GM23338 (cell line): ENCODE measurements at regions not wholly inside any gene's neighbourhood (a gene's known extent, or its start where the extent isn't known, plus 50 kb on each side); places are given as distances from the start of the nearest gene placed in this dataset.

ENCODE experiments used
- TF ChIP-seq, protein P1 (sequence below), 2 experiments: fragments of 200-600 bp in 1 of 2; sonication (generic) in 1 of 2; conservative IDR thresholded peaks; 2 replicates each; pipeline versions ENCODE4 v1.5.1 to v1.6.1; 2016 to 2017; ENCODE audit warnings: antibody characterized with exemption in 2 of 2, low read depth in 2 of 2, mild to moderate bottlenecking in 2 of 2, moderate library complexity in 1 of 2

DNA sequence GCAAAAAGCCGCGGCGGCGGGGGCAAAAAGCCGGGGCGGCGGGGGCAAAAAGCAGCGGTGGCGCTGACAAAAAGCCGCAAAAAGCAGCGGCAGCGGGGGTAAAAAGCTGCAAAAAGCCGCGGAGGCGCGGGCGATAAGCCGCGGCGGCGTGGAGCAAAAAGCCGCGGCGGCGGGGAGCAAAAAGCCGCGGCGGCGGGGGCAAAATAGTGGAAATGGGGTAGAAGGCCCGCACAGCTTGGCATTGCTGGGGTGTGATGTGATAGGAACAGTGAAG, 450.1 kb downstream of the ANKRD30B start (continued):
- TF ChIP-seq, protein P1, sequence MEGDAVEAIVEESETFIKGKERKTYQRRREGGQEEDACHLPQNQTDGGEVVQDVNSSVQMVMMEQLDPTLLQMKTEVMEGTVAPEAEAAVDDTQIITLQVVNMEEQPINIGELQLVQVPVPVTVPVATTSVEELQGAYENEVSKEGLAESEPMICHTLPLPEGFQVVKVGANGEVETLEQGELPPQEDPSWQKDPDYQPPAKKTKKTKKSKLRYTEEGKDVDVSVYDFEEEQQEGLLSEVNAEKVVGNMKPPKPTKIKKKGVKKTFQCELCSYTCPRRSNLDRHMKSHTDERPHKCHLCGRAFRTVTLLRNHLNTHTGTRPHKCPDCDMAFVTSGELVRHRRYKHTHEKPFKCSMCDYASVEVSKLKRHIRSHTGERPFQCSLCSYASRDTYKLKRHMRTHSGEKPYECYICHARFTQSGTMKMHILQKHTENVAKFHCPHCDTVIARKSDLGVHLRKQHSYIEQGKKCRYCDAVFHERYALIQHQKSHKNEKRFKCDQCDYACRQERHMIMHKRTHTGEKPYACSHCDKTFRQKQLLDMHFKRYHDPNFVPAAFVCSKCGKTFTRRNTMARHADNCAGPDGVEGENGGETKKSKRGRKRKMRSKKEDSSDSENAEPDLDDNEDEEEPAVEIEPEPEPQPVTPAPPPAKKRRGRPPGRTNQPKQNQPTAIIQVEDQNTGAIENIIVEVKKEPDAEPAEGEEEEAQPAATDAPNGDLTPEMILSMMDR (conservative IDR thresholded peaks at IDR 0.05; ENCODE audit: low read depth in 2 of 2): no peak
